A673 (cell line): ENCODE measurements at regions not wholly inside any gene's neighbourhood (a gene's known extent, or its start where the extent isn't known, plus 50 kb on each side); places are given as distances from the start of the nearest gene placed in this dataset.

Source experiments
- BruUV-seq: library from RNA; stranded (reverse); fragments of 400-500 nt; replicated peaks from 2 replicates; lab custom pipeline; 2021; lab: Mats Ljungman, UMichigan
- CTCF ChIA-PET: fragments of 300-600 bp; sonication (Branson Sonifier 250); formaldehyde crosslinking; loops from one replicate; lab custom pipeline; 2022; ENCODE audit warnings: antibody characterized with exemption; lab: Charles Lee
- POLR2A ChIA-PET: fragments of 300-600 bp; sonication (Branson Sonifier 250); formaldehyde crosslinking; loops from one replicate; lab custom pipeline; 2022; ENCODE audit warnings: antibody characterized with exemption; ENCODE audit not compliant: low non-redundant PET; lab: Charles Lee
- DNase-seq: peaks from one replicate; pipeline ENCODE4 v3.0.0-alpha.2; 2015; ENCODE audit warnings: low spot score
- H3K27ac ChIP-seq: fragments of 200-600 bp; sonication (generic); 2 replicates; pipeline ENCODE4 v1.5.1; 2016; ENCODE audit warnings: mixed run types, low read depth, mild to moderate bottlenecking, mixed read lengths, antibody characterized with exemption, low read length; ENCODE audit not compliant: poor library complexity, severe bottlenecking
- H3K27me3 ChIP-seq: fragments of 200-600 bp; sonication (generic); replicated peaks from 2 replicates; pipeline ENCODE4 v1.6.1; 2017; ENCODE audit warnings: mixed run types, low read depth, mild to moderate bottlenecking, mixed read lengths, antibody characterized with exemption, low read length; ENCODE audit not compliant: insufficient read depth, poor library complexity
- H3K36me3 ChIP-seq: fragments of 200-600 bp; sonication (generic); 2 replicates; pipeline ENCODE4 v1.6.1; 2016; ENCODE audit warnings: mixed run types, mild to moderate bottlenecking, mixed read lengths, antibody characterized with exemption, low read length; ENCODE audit not compliant: insufficient read depth, poor library complexity, severe bottlenecking
- H3K4me1 ChIP-seq: fragments of 200-600 bp; sonication (generic); 2 replicates; pipeline ENCODE4 v1.6.1; 2017; ENCODE audit warnings: mixed run types, mild to moderate bottlenecking, mixed read lengths, antibody characterized with exemption, low read length; ENCODE audit not compliant: insufficient read depth, poor library complexity, severe bottlenecking
- H3K4me3 ChIP-seq: fragments of 200-600 bp; sonication (generic); 2 replicates; pipeline ENCODE4 v1.5.1; 2016; ENCODE audit warnings: low read depth, mixed run types, mild to moderate bottlenecking, mixed read lengths, low read length; ENCODE audit not compliant: poor library complexity, severe bottlenecking
- H3K9me3 ChIP-seq: fragments of 200-600 bp; sonication (generic); 2 replicates; pipeline ENCODE4 v1.6.1; 2016; ENCODE audit warnings: mixed run types, low read depth, mild to moderate bottlenecking, mixed read lengths, antibody characterized with exemption, low read length; ENCODE audit not compliant: poor library complexity, severe bottlenecking
- EZH2 ChIP-seq: fragments of 200-600 bp; sonication (generic); IDR thresholded peaks from 2 replicates; pipeline ENCODE4 v1.6.1; 2017; ENCODE audit warnings: borderline replicate concordance, low read depth, mild to moderate bottlenecking, mixed read lengths, antibody characterized with exemption, low read length; ENCODE audit not compliant: poor library complexity, severe bottlenecking
- intact Hi-C: fragments of 100-400 bp; cut with micrococcal nuclease; formaldehyde crosslinking; loops from one replicate; pipeline ENCODE4 v1.10.0; 2022; ENCODE audit not compliant: unreplicated experiment
- TF ChIP-seq, protein P1 (sequence below): fragments of 300-800, 200-600 bp; sonication (generic); conservative IDR thresholded peaks from 2 replicates; pipeline ENCODE4 v1.5.1; 2017; ENCODE audit warnings: low read depth, mild to moderate bottlenecking, antibody characterized with exemption, low read length, moderate library complexity, mixed read lengths

DNA sequence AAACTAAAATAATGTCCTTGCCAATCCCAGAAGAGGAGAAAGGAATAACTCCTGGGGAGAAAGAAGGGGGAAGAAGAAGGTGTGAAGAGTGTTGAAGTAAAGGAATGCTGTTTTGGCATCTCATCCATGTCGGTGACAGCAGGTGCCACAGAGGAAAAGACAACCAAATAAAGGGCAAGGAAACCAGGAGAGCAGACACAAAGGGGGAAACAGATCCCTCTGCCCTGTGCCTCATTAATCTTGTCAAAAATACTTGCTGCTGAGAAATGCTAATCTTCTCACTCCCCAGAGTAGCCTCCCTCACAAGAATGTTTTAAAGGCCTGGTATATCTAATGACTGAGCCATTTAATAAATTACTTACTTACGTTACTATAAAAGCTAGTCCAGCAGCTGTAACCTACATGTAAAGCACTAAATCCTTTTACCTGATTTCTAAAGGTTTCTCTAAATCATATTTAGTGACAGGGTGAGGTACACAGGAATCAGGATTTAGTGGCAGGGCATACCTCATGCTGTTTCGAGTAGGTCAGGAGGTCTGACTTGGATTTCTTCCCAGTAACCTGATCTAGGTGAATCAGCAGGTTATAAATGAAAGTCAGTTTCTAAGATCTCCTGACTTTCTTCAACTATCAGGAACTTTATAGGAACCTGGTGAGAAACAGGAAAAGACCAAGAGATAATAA, 377.1 kb downstream of the CENPW start:
- ChIA-PET CTCF (no interaction called here), POLR2A (no interaction called here)
- no TSS peak for BruUV-seq
- H3K9me3 ChIP-seq: no peaks in the 10 kb centered on the region
- DNase-seq: no peak
- no peaks in the 10 kb centered on the region for H3K4me1 ChIP-seq
- H3K27me3 ChIP-seq: no peaks in the 10 kb centered on the region
- no peak overlapping the region for H3K4me3 ChIP-seq
- H3K27ac ChIP-seq: no peak overlapping the region
- no peaks in the 10 kb centered on the region for H3K36me3 ChIP-seq
- intact Hi-C loops: no loop called here
- TF ChIP-seq, protein P1, sequence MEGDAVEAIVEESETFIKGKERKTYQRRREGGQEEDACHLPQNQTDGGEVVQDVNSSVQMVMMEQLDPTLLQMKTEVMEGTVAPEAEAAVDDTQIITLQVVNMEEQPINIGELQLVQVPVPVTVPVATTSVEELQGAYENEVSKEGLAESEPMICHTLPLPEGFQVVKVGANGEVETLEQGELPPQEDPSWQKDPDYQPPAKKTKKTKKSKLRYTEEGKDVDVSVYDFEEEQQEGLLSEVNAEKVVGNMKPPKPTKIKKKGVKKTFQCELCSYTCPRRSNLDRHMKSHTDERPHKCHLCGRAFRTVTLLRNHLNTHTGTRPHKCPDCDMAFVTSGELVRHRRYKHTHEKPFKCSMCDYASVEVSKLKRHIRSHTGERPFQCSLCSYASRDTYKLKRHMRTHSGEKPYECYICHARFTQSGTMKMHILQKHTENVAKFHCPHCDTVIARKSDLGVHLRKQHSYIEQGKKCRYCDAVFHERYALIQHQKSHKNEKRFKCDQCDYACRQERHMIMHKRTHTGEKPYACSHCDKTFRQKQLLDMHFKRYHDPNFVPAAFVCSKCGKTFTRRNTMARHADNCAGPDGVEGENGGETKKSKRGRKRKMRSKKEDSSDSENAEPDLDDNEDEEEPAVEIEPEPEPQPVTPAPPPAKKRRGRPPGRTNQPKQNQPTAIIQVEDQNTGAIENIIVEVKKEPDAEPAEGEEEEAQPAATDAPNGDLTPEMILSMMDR: no peak
- no peak for TF ChIP-seq EZH2

DNA sequence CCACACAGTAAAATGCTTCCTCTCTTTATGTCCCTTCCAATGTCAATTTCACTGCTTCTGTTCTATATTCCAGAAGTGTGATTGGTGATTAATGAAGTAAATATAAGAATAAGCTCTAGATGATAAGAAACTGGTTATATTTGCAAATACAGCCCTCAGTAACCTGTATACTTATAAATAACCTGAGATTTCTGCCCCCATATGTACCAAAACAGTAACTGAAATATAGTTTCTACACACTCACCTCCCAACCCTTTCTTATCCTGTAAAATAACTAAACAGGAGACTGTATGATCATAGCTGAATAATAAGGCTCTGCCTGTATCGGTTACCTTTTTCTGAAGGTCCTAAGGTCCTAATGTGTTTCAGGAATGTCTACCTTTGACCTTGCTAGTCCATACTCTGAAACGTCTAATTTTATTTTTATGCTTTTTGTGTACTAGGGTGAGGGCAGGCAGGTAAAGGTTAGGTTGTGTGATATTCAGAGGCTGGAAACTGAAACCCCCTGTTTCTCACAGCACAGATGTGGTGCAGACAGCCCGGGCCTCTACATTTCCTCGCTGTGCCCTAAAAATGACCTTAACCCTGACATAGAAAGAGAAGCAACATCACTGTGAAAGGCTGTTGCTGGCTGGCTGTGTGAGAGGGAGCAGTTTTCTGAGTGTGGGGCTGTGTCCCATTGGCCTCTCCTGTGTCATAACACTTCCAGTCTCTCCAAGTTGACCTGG, 378.8 kb downstream of the CENPW start:
- H3K27me3 ChIP-seq: no peaks in the 10 kb centered on the region
- TF ChIP-seq EZH2: no peak
- TF ChIP-seq, protein P1: no peak
- ChIA-PET CTCF (no interaction called here), POLR2A (no interaction called here)
- H3K36me3 ChIP-seq: no peaks in the 10 kb centered on the region
- no peak overlapping the region for H3K4me3 ChIP-seq
- BruUV-seq: no TSS peak
- H3K4me1 ChIP-seq: no peaks in the 10 kb centered on the region
- H3K27ac ChIP-seq: no peak overlapping the region
- intact Hi-C loops: no loop called here
- H3K9me3 ChIP-seq: no peaks in the 10 kb centered on the region
- no peak for DNase-seq

DNA sequence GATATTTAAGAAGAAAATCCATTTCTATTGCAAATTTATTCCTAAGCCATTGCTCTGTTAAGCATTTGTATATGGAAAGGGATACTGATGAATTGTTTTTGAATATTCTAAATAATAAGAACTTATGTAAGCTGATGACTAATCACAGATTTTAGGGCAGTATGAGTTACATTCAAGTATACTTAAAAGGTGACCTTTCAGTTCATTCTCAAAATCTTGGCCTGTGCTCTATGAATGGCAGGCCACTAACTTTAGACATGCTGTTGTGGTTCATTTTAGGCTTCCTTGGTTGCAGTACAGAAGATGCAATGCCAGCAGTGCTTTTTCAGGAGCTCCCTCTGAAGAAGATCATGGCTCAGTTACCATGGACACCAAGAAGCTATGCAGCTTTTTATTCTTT, 380.4 kb downstream of the CENPW start:
- Histone ChIP-seq H3K27me3 (no peaks in the 10 kb centered on the region), H3K36me3 (no peaks in the 10 kb centered on the region), H3K27ac (no peak overlapping the region), H3K9me3 (no peaks in the 10 kb centered on the region), H3K4me1 (no peaks in the 10 kb centered on the region), H3K4me3 (no peak overlapping the region)
- no peak for DNase-seq
- POLR2A ChIA-PET: no interaction called here
- intact Hi-C loops: no loop called here
- TF ChIP-seq, protein P1: no peak
- no peak for TF ChIP-seq EZH2
- CTCF ChIA-PET: no interaction called here
- BruUV-seq: no TSS peak
